Epithelial cell of esophagus (primary cell): ENCODE measurements at regions not wholly inside any gene's neighbourhood (a gene's known extent, or its start where the extent isn't known, plus 50 kb on each side); places are given as distances from the start of the nearest gene placed in this dataset.

Experiments
- DNase-seq: peaks from one replicate; pipeline ENCODE4 v3.0.0; 2010; ENCODE audit warnings: low read depth
- H3K4me3 ChIP-seq: 2 replicates; pipeline ENCODE4 v1.5.1; 2011; ENCODE audit warnings: mild to moderate bottlenecking, low read length, control low read depth
- TF ChIP-seq, protein P1 (sequence below): IDR thresholded peaks from 2 replicates; pipeline ENCODE4 v1.5.1; 2011; ENCODE audit warnings: low read depth, mild to moderate bottlenecking, low read length, control low read depth, inconsistent platforms; ENCODE audit not compliant: insufficient read depth; ENCODE audit errors: missing control alignments

DNA sequence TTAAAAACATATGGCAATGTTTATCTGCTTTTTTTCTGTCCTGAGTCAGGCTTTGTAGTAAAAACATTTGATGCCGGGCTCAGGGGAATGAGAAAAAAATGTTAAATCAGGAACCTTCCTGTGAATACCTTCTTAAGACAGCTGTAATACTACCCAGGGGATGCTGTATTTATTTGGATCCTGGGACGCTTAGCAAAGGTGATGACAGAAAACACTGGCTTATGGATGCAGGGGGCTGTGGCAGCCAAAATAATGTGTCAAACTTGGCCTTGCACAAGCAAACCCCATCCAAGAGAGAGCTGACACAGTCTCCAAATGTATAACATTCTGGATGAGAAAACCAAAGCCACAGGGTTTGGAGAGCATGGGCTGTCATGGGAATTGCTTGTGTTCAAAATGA lies 438.2 kb upstream of the PROK2 start:
- no peak overlapping the region for H3K4me3 ChIP-seq
- TF ChIP-seq, protein P1, sequence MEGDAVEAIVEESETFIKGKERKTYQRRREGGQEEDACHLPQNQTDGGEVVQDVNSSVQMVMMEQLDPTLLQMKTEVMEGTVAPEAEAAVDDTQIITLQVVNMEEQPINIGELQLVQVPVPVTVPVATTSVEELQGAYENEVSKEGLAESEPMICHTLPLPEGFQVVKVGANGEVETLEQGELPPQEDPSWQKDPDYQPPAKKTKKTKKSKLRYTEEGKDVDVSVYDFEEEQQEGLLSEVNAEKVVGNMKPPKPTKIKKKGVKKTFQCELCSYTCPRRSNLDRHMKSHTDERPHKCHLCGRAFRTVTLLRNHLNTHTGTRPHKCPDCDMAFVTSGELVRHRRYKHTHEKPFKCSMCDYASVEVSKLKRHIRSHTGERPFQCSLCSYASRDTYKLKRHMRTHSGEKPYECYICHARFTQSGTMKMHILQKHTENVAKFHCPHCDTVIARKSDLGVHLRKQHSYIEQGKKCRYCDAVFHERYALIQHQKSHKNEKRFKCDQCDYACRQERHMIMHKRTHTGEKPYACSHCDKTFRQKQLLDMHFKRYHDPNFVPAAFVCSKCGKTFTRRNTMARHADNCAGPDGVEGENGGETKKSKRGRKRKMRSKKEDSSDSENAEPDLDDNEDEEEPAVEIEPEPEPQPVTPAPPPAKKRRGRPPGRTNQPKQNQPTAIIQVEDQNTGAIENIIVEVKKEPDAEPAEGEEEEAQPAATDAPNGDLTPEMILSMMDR: no peak
- DNase-seq: no peak

DNA sequence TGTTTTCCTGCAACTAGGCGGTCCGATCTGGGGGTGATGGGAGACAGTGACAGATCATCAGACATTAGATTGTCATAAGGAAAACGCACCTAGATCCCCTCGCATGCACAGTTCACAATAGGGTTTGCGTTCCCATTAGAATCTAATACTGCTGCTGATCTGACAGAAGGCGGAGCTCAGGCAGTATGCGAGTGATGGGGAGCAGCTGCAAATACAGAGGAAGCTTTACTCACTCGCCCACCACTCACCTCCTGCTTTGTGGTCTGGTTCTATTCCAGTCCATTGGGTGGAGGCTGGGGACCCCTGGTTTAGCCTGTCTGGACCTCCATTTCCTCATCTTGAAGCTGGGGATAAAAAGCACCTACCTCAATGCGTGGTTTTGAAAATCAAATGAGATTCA lies 437.5 kb upstream of the PROK2 start:
- H3K4me3 ChIP-seq: no peak overlapping the region
- DNase-seq: no peak
- TF ChIP-seq, protein P1: no peak

DNA sequence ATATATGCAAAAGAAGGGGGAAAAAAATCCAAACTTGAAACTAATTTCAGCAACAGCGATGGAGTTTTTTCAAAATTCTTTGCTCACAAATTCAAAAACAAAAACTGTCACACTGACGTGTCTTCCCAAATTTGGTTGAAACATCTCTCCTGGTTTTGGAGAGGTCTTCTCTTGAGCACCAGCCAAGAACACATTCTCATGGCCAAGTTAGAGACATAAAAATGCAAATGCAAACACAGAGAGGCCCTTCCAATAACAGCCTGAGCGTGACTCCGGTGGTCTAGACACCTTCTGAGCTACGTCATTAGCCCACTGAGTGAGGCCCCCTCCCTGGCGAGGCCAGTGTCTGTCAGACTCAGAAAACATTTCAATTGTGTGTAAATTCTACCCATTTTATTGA lies 436.0 kb upstream of the PROK2 start:
- TF ChIP-seq, protein P1: no peak
- no peak overlapping the region for H3K4me3 ChIP-seq
- no peak for DNase-seq

DNA sequence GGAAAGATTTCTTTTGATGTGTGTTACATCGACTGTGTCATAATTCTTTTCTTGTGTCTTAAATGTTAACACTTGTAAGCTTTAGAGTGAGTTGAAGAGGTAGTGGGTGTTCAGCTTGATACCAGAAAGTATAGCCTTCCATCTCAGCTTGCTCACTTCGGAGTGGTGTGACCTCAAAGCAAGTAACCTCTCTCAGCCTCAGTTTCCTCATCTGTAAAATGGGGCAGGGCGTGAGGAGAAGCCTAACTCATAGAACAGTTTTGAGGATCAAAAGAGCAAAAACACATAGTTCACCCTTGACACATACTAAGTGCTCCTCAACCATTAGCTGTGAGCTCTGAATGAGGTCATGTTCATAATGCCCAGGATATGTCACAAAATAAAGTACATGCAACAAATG lies 434.8 kb upstream of the PROK2 start:
- TF ChIP-seq, protein P1: no peak
- DNase-seq: no peak
- no peak overlapping the region for H3K4me3 ChIP-seq

DNA sequence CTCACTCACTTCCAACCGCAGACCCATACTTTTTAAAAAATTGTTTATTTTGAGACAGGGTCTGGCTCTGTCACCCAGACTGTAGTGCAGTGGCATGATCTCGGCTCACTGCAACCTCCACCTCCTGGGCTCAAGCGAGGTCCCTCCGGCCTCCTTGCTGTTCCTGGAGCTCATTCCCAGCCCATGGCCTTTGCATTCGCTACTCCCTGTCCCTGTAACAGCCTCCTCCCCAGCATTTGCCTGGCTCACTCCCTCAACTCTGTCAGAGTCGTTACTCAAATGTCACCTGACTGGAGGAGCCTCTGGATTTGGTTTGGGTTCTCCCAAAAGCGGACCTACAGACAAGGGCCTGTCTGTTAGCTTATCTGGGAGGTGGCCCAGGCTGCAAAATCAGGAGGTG lies 432.6 kb upstream of the PROK2 start:
- DNase-seq: no peak
- H3K4me3 ChIP-seq: no peak overlapping the region
- TF ChIP-seq, protein P1: no peak

DNA sequence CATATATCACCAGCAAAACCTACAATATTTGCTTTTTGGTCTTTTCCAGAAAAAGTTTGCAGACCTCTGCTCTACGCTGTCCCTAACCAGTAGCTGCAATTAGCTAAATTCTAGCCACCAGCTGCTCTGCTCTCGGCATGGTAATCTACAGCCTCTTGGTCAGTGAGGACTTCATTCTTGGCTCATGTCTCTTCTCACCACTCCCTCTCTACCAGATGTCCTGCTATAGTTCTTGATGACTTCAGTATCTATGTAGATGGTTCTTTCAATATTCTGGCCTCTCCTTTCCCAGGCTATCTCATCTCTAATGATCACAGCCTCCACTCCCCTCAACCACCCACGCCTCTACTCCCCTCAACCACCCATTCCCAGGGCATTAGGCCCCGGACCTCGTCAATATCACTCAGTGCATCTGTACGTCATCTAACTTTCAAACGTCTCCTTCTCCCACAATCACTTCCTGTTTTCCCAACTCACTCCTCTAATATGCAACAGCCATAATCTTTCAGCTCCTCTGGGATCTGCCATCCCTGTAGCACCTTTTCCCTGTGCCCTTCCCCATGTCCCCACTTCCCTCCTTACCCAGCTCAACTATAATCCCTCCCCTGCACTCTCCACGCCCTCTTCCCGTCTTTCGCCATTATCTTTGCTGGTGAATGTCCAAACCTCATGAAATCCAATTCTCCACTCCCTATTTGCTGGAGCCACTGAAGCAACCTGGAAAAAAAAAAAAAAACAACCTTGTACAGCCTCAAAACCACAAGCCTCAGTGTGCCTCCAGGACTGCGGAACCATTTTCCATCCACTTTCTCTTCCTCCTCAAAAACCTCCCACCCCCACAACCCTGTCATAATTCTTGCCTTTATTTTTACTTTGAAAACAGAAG lies 429.4 kb upstream of the PROK2 start:
- TF ChIP-seq, protein P1: no peak
- no peak overlapping the region for H3K4me3 ChIP-seq
- DNase-seq: no peak
